Sigmoid colon (tissue), 6 donors: ENCODE measurements at regions not wholly inside any gene's neighbourhood (a gene's known extent, or its start where the extent isn't known, plus 50 kb on each side); places are given as distances from the start of the nearest gene placed in this dataset.
"Not testable (repeated sequence)": the region's sequence is repeated elsewhere in the genome, so short reads cannot be mapped to it uniquely, and the experiment has no call there.

Experiments
- DNase-seq: peaks from one replicate; pipeline ENCODE4 v3.0.0-alpha.2; 2019
- H3K27ac ChIP-seq, 4 donors: fragments of 200-600 bp; sonication (generic); one replicate each; pipeline ENCODE4 v1.5.1; 2016 to 2019; ENCODE audit warnings: mild to moderate bottlenecking in 1 of 4
- H3K27me3 ChIP-seq, 3 donors: fragments of 200-600 bp; sonication (generic); one replicate each; pipeline ENCODE4 v1.5.1; 2019; ENCODE audit warnings: mild to moderate bottlenecking in 1 of 3
- H3K36me3 ChIP-seq, 4 donors: fragments of 200-600 bp; sonication (generic); one replicate each; pipeline ENCODE4 v1.5.1; 2016 to 2019
- H3K4me1 ChIP-seq, 4 donors: fragments of 200-600 bp; sonication (generic); one replicate each; pipeline ENCODE4 v1.5.1; 2017 to 2019
- H3K4me3 ChIP-seq, 4 donors: fragments of 200-600 bp; sonication (generic); one replicate each; pipeline ENCODE4 v1.5.1; 2017 to 2019; ENCODE audit warnings: mild to moderate bottlenecking in 2 of 4, moderate library complexity in 1 of 4
- H3K9me3 ChIP-seq, 4 donors: fragments of 200-600 bp in 3 of 4; sonication (generic) in 3 of 4; one replicate each; pipeline versions ENCODE4 v1.5.1 to v1.6.1; 2013 to 2019
- CTCF ChIP-seq, 4 experiments: fragments of 450-650 bp in 3 of 4; fragments of 200-600 bp in 1 of 4; IDR thresholded peaks; one replicate each; pipeline ENCODE4 v1.5.1; 2016 to 2019; ENCODE audit warnings: antibody characterized with exemption in 4 of 4, mild to moderate bottlenecking in 3 of 4, moderate library complexity in 2 of 4
- EP300 ChIP-seq, 4 donors: sonication (generic); formaldehyde crosslinking; IDR thresholded peaks; one replicate each; pipeline ENCODE4 v1.6.1; 2017; ENCODE audit warnings: antibody characterized with exemption in 4 of 4
- POLR2A ChIP-seq, 2 donors: fragments of 450-650 bp; IDR thresholded peaks; one replicate each; pipeline ENCODE4 v1.6.1; 2016; ENCODE audit warnings: antibody characterized with exemption in 2 of 2, mild to moderate bottlenecking in 2 of 2, moderate library complexity in 2 of 2
- POLR2AphosphoS5 ChIP-seq, 4 donors: sonication (generic); formaldehyde crosslinking; IDR thresholded peaks; one replicate each; pipeline ENCODE4 v1.6.1; 2017; ENCODE audit warnings: antibody characterized with exemption in 4 of 4
- WGBS, 2 donors: extraction: QIAGEN DNeasy Blood & Tissue Kit; methylation state at CpG; one replicate each; pipeline ENCODE4 v1.1.7; 2013; 5-methylcytosine and 5-hydroxymethylcytosine counted together
- intact Hi-C: fragments of 100-400 bp; cut with DNase I; formaldehyde crosslinking; loops from one replicate; pipeline ENCODE4 v1.15.1; 2023
- donor health status: healthy with polysubstance abuse.
- donor health status: healthy.

DNA sequence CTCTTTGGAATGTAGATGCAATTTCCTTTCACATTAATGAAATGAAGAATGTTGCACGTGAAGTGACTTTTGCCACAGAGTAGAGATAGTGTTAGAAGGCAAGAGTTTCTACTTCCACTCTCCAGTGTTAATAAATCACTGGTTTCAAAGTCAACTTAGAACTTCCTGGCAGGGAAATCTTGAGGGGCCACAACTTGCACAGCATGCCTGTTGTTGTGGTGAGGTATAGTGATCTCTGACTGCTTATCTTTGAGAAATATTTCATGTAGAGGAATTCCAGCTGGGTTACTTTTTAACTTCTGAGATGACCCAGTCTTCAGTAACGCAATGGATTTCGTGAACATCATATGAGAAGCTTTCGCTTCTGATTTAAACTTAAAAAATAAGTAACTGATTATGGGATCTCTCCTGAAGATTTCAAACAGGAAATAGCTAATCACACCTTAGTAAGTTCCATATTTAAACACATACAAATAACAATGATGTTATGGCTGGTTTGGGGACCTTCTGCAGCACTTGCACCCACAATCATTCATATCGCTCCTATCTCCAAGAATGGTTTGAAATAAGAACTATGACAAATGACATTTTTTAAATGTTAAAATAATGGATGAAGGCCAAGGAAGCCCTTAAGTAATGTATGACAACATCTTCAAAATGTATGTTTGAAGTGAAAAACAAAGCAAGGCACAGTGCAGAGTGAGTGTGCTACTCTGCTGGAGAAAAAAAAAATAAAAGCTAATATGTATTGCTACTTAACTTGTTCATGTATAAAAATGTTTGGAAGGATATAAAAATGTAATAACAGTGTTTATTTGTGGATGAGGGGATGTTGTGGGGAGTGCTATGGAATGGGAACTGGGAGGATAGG, 726.5 kb upstream of the NECTIN3 start:
- no peaks in the 10 kb centered on the region for H3K9me3 ChIP-seq
- peaks cover 0 to 15% (median 9%) of the 10 kb centered on the region in 4 donors for H3K4me1 ChIP-seq
- H3K36me3 ChIP-seq, result no peaks in the 10 kb centered on the region
- H3K4me3 ChIP-seq, result no peak overlapping the region
- intact Hi-C loops, result no loop called here
- no peak for TF ChIP-seq POLR2A (IDR thresholded peaks at IDR 0.05)
- no peak for DNase-seq
- H3K27ac ChIP-seq, result no peak overlapping the region
- no peaks in the 10 kb centered on the region for H3K27me3 ChIP-seq
- WGBS, 2 donors, result 40 to 69% methylated on average over 5 of the region's 5 CpGs

GRCh38 chr3:110349295-110349694, 722.3 kb upstream of the NECTIN3 start:
- H3K27ac ChIP-seq, result no peak overlapping the region
- H3K9me3 ChIP-seq, result no peaks in the 10 kb centered on the region
- intact Hi-C loops, result no loop called here
- TF ChIP-seq POLR2AphosphoS5 (IDR thresholded peaks at IDR 0.05) (no peak), CTCF (IDR thresholded peaks at IDR 0.05) (no peak), EP300 (IDR thresholded peaks at IDR 0.05) (no peak), POLR2A (IDR thresholded peaks at IDR 0.05) (no peak)
- H3K27me3 ChIP-seq, result no peaks in the 10 kb centered on the region
- H3K4me1 ChIP-seq, result peaks cover 0 to 21% (median 2%) of the 10 kb centered on the region in 4 donors
- no peak overlapping the region for H3K4me3 ChIP-seq
- no peaks in the 10 kb centered on the region for H3K36me3 ChIP-seq
- no peak for DNase-seq
- 89 to 92% methylated on average over 2 of the region's 2 CpGs for whole genome bisulfite sequencing, 2 donors

- Histone ChIP-seq H3K9me3 (no peaks in the 10 kb centered on the region), H3K4me1 (peaks cover 0 to 7% (median 0%) of the 10 kb centered on the region in 4 donors), H3K27me3 (no peaks in the 10 kb centered on the region), H3K27ac (no peak overlapping the region), H3K4me3 (no peak overlapping the region), H3K36me3 (no peaks in the 10 kb centered on the region)
- WGBS, 2 donors, result 84 to 86% methylated on average over 2 of the region's 2 CpGs
- no peak for DNase-seq
- intact Hi-C loops, result no loop called here
- TF ChIP-seq POLR2A (IDR thresholded peaks at IDR 0.05), result no peak
- no peak for TF ChIP-seq CTCF (IDR thresholded peaks at IDR 0.05)
- TF ChIP-seq EP300 (IDR thresholded peaks at IDR 0.05), result no peak
- TF ChIP-seq POLR2AphosphoS5 (IDR thresholded peaks at IDR 0.05), result no peak
Observed at GRCh38 chr3:110352841-110353604, 718.6 kb upstream of the NECTIN3 start.

- H3K9me3 ChIP-seq, result no peaks in the 10 kb centered on the region
- no peaks in the 10 kb centered on the region for H3K4me1 ChIP-seq
- no peaks in the 10 kb centered on the region for H3K36me3 ChIP-seq
- no peak overlapping the region for H3K4me3 ChIP-seq
- no peak overlapping the region for H3K27ac ChIP-seq
- no peak for DNase-seq
- H3K27me3 ChIP-seq, result no peaks in the 10 kb centered on the region
- intact Hi-C loops, result no loop called here
- TF ChIP-seq POLR2AphosphoS5 (IDR thresholded peaks at IDR 0.05) (no peak), EP300 (IDR thresholded peaks at IDR 0.05) (no peak), CTCF (IDR thresholded peaks at IDR 0.05) (no peak), POLR2A (IDR thresholded peaks at IDR 0.05) (no peak)
Observed at GRCh38 chr3:110362751-110363150, 708.9 kb upstream of the NECTIN3 start.

GRCh38 chr3:110367289-110367688, 704.3 kb upstream of the NECTIN3 start:
- 85 to 95% methylated on average over 13 of the region's 13 CpGs for WGBS, 2 donors
- H3K36me3 ChIP-seq, H3K4me3 ChIP-seq, H3K27ac ChIP-seq, H3K9me3 ChIP-seq, H3K27me3 ChIP-seq, DNase-seq, H3K4me1 ChIP-seq, intact Hi-C loops: not testable (repeated sequence)
